Brain microvascular endothelial cell (primary cell): ENCODE measurements at regions not wholly inside any gene's neighbourhood (a gene's known extent, or its start where the extent isn't known, plus 50 kb on each side); places are given as distances from the start of the nearest gene placed in this dataset.
"Not testable (repeated sequence)": the region's sequence is repeated elsewhere in the genome, so short reads cannot be mapped to it uniquely, and the experiment has no call there.

Experiments
- DNase-seq: peaks from one replicate; pipeline ENCODE4 v3.0.0-alpha.2; 2020
- H3K27ac ChIP-seq: fragments of 250-450 bp; sonication (Bioruptor Pico); 2 replicates; pipeline ENCODE4 v1.5.1; 2020; ENCODE audit warnings: mild to moderate bottlenecking, moderate library complexity
- H3K27me3 ChIP-seq: fragments of 250-450 bp; sonication (Bioruptor Pico); replicated peaks from 2 replicates; pipeline ENCODE4 v1.5.1; 2020; ENCODE audit warnings: mild to moderate bottlenecking
- H3K36me3 ChIP-seq: fragments of 250-450 bp; sonication (Bioruptor Pico); replicated peaks from 2 replicates; pipeline ENCODE4 v1.5.1; 2020; ENCODE audit warnings: mild to moderate bottlenecking
- H3K4me3 ChIP-seq: 2 replicates; pipeline ENCODE4 v1.5.1; 2011; ENCODE audit warnings: low read depth, mild to moderate bottlenecking, control low read depth, low read length, moderate library complexity
- CTCF ChIP-seq: IDR thresholded peaks from 2 replicates; pipeline ENCODE4 v1.5.1; 2011; ENCODE audit warnings: low read depth, mild to moderate bottlenecking, moderate library complexity, low read length, control low read depth, inconsistent platforms; ENCODE audit errors: missing control alignments
- in situ Hi-C: cut with HindIII; loops from 2 replicates; pipeline ENCODE4 v1.10.0; 2017; ENCODE audit warnings: low sequenced_read_pairs, low pct_ligation_motif_present

DNA sequence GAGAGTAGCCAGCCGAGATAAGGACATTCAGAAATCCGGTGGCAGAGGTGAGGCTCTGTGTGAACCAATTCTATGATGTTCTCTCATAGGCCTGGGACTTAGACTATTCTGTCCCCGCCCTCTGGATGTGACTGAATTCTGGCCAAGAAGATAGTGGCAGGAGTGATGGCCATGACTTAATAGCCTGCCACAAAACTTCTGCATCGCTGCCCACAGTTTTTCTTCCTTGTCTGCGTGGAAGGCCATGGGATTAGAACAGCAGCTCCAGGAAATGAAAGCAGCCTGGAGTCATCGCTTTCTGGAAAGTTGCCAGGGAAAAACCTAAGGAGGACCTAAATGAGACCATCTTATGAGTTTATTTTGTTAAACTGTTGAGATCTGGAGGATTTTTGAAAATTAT is 134.7 kb downstream of the F11 start:
- no peak for TF ChIP-seq CTCF
- H3K27ac ChIP-seq: no peak overlapping the region
- peak; percentile 53 for DNase-seq
- H3K27me3 ChIP-seq: no peaks in the 10 kb centered on the region
- in situ Hi-C loops: no loop called here
- H3K4me3 ChIP-seq: no peak overlapping the region
- H3K36me3 ChIP-seq: no peaks in the 10 kb centered on the region

- in situ Hi-C loops: no loop called here
- Histone ChIP-seq H3K36me3 (no peaks in the 10 kb centered on the region), H3K4me3 (no peak overlapping the region), H3K27me3 (no peaks in the 10 kb centered on the region), H3K27ac (no peak overlapping the region)
- no peak for DNase-seq
- TF ChIP-seq CTCF: no peak
Observed at GRCh38 chr4:186392017-186392416, 126.0 kb downstream of the F11 start.

GRCh38 chr4:186384328-186384727 is 118.3 kb downstream of the F11 start:
- H3K27me3 ChIP-seq, H3K4me3 ChIP-seq, in situ Hi-C loops, DNase-seq, H3K36me3 ChIP-seq, H3K27ac ChIP-seq: not testable (repeated sequence)

- TF ChIP-seq CTCF: no peak
- in situ Hi-C loops: no loop called here
- Histone ChIP-seq H3K27ac (no peak overlapping the region), H3K27me3 (no peaks in the 10 kb centered on the region), H3K36me3 (no peaks in the 10 kb centered on the region), H3K4me3 (no peak overlapping the region)
- DNase-seq: no peak
Observed at GRCh38 chr4:186368281-186368680, 102.3 kb downstream of the F11 start.

GRCh38 chr4:186366326-186366725 is 100.3 kb downstream of the F11 start:
- TF ChIP-seq CTCF: no peak
- Histone ChIP-seq H3K36me3 (no peaks in the 10 kb centered on the region), H3K4me3 (no peak overlapping the region), H3K27ac (no peak overlapping the region), H3K27me3 (no peaks in the 10 kb centered on the region)
- in situ Hi-C loops: no loop called here
- no peak for DNase-seq

- peak; percentile 16 for DNase-seq
- H3K27me3 ChIP-seq, H3K4me3 ChIP-seq, in situ Hi-C loops, H3K27ac ChIP-seq, H3K36me3 ChIP-seq: not testable (repeated sequence)
Observed at GRCh38 chr4:186363038-186363437, 97.0 kb downstream of the F11 start.

- in situ Hi-C loops: no loop called here
- TF ChIP-seq CTCF: no peak
- H3K27ac ChIP-seq: no peak overlapping the region
- no peaks in the 10 kb centered on the region for H3K27me3 ChIP-seq
- no peak overlapping the region for H3K4me3 ChIP-seq
- H3K36me3 ChIP-seq: no peaks in the 10 kb centered on the region
- DNase-seq: no peak
Observed at GRCh38 chr4:186360551-186360950, 94.6 kb downstream of the F11 start.
